Epithelial cell of esophagus (primary cell): ENCODE measurements at regions not wholly inside any gene's neighbourhood (a gene's known extent, or its start where the extent isn't known, plus 50 kb on each side); places are given as distances from the start of the nearest gene placed in this dataset.

Experiments
- DNase-seq: peaks from one replicate; pipeline ENCODE4 v3.0.0; 2010; ENCODE audit warnings: low read depth
- H3K4me3 ChIP-seq: 2 replicates; pipeline ENCODE4 v1.5.1; 2011; ENCODE audit warnings: mild to moderate bottlenecking, low read length, control low read depth
- CTCF ChIP-seq: IDR thresholded peaks from 2 replicates; pipeline ENCODE4 v1.5.1; 2011; ENCODE audit warnings: low read depth, mild to moderate bottlenecking, low read length, control low read depth, inconsistent platforms; ENCODE audit not compliant: insufficient read depth; ENCODE audit errors: missing control alignments

GRCh38 chr11:98177925-98178324 lies 842.8 kb upstream of the CNTN5 start:
- H3K4me3 ChIP-seq = no peak overlapping the region
- no peak for TF ChIP-seq CTCF
- DNase-seq = peak; percentile 11

GRCh38 chr11:98180511-98180910 lies 840.2 kb upstream of the CNTN5 start:
- no peak overlapping the region for H3K4me3 ChIP-seq
- no peak for DNase-seq
- TF ChIP-seq CTCF = no peak

- no peak for TF ChIP-seq CTCF
- no peak overlapping the region for H3K4me3 ChIP-seq
- DNase-seq = no peak
Measured at GRCh38 chr11:98180921-98181320, 839.8 kb upstream of the CNTN5 start.

GRCh38 chr11:98183034-98183433 lies 837.7 kb upstream of the CNTN5 start:
- H3K4me3 ChIP-seq = no peak overlapping the region
- DNase-seq = no peak
- no peak for TF ChIP-seq CTCF

- TF ChIP-seq CTCF = no peak
- DNase-seq = no peak
- H3K4me3 ChIP-seq = no peak overlapping the region
Measured at GRCh38 chr11:98185245-98185644, 835.5 kb upstream of the CNTN5 start.

- no peak for TF ChIP-seq CTCF
- peak; percentile 11 for DNase-seq
- H3K4me3 ChIP-seq = no peak overlapping the region
Measured at GRCh38 chr11:98194611-98195010, 826.1 kb upstream of the CNTN5 start.

GRCh38 chr11:98195300-98195699 lies 825.4 kb upstream of the CNTN5 start:
- no peak for DNase-seq
- H3K4me3 ChIP-seq = no peak overlapping the region
- no peak for TF ChIP-seq CTCF
